ENCODE measurements at regions not wholly inside any gene's neighbourhood (a gene's known extent, or its start where the extent isn't known, plus 50 kb on each side); places are given as distances from the start of the nearest gene placed in this dataset.

- DNase-seq (ENCODE audit: low spot score): no peak
Observed at GRCh38 chr13:103142151-103142550, 75.9 kb upstream of the SLC10A2 start.

GRCh38 chr13:103140001-103140671 is 73.9 kb upstream of the SLC10A2 start:
- DNase-seq (ENCODE audit: low spot score): peak; percentile 63

- DNase-seq (ENCODE audit: low spot score): no peak
Observed at GRCh38 chr13:103134271-103134670, 68.1 kb upstream of the SLC10A2 start.

- DNase-seq (ENCODE audit: low spot score): no peak
Observed at GRCh38 chr13:103133556-103133955, 67.3 kb upstream of the SLC10A2 start.

- no peak for DNase-seq (ENCODE audit: low spot score)
Observed at GRCh38 chr13:103130681-103131210, 64.5 kb upstream of the SLC10A2 start.

GRCh38 chr13:103130146-103130545 is 63.9 kb upstream of the SLC10A2 start:
- DNase-seq (ENCODE audit: low spot score): no peak
